ENCODE measurements at regions not wholly inside any gene's neighbourhood (a gene's known extent, or its start where the extent isn't known, plus 50 kb on each side); places are given as distances from the start of the nearest gene placed in this dataset.

GRCh38 chr11:92380882-92381281 is 156.3 kb downstream of the FAT3 start:
- Histone ChIP-seq H3K4me3 (no peak overlapping the region), H3K79me2 (ENCODE audit: control insufficient read depth, insufficient read depth, low read length) (no peaks in the 10 kb centered on the region), H2AFZ (ENCODE audit: low read depth, low read length) (no peak overlapping the region), H3K9me3 (replicated peaks; ENCODE audit: control insufficient read depth, insufficient read depth, low read depth, low read length) (no peaks in the 10 kb centered on the region; the same call in 1 of the 2 replicates), H3K4me1 (replicated peaks in 1 of 2; ENCODE audit: control insufficient read depth in 2 of 2, insufficient read depth in 2 of 2, low read length in 2 of 2) (no peaks in the 10 kb centered on the region), H3K36me3 (ENCODE audit: control insufficient read depth, insufficient read depth, low read length) (no peaks in the 10 kb centered on the region), H3K4me2 (ENCODE audit: insufficient read depth, low read length) (no peak overlapping the region), H3K9me1 (ENCODE audit: control insufficient read depth, insufficient read depth, low read length) (no peaks in the 10 kb centered on the region), H4K20me1 (replicated peaks; ENCODE audit: control insufficient read depth, insufficient read depth, low read length) (no peaks in the 10 kb centered on the region), H3K27ac (ENCODE audit: extremely low read depth, low read depth, low read length) (no peak overlapping the region), H3K9ac (ENCODE audit: insufficient read depth in 1 of 2, low read depth in 2 of 2, low read length in 2 of 2) (no peak overlapping the region), H3K27me3 (ENCODE audit: control insufficient read depth in 2 of 2, insufficient read depth in 2 of 2, low read length in 2 of 2) (no peaks in the 10 kb centered on the region)
- no peak for TF ChIP-seq FOXK2 (conservative IDR thresholded peaks at IDR 0.05 in 1 of 2, IDR thresholded peaks at IDR 0.05 in 1 of 2; ENCODE audit: low read depth in 2 of 2)
- TF ChIP-seq TCF7 (IDR thresholded peaks at IDR 0.05; ENCODE audit: borderline replicate concordance) = no peak
- no peak for TF ChIP-seq MAFG (tag; conservative IDR thresholded peaks at IDR 0.05)
- 0% methylated on average over 3 of the region's 3 CpGs for WGBS (ENCODE audit: insufficient coverage, low coverage, missing lambda C conversion rate)
- no peak for ATAC-seq
- no peak for DNase-seq (ENCODE audit: extremely low read depth in 1 of 4, low spot score in 3 of 4)
- FAIRE-seq = no peak
- in situ Hi-C loops (cut with MboI) = no loop called here
- ChIA-PET CTCF (ENCODE audit: low intra/inter-chr PET ratio) (no interaction called here), POLR2A (no interaction called here)
- intact Hi-C loops (cut with micrococcal nuclease) = no loop called here
- no TSS peak for BruUV-seq (replicated peaks)

- ChIA-PET POLR2A (no interaction called here), CTCF (ENCODE audit: low intra/inter-chr PET ratio) (no interaction called here)
- intact Hi-C loops (cut with micrococcal nuclease) (no loop called here), in situ Hi-C loops (cut with MboI) (no loop called here)
- H3K36me3 ChIP-seq (ENCODE audit: control insufficient read depth, insufficient read depth, low read length) = no peaks in the 10 kb centered on the region
- 6% methylated on average over 3 of the region's 3 CpGs for WGBS (ENCODE audit: insufficient coverage, low coverage, missing lambda C conversion rate)
- H3K27me3 ChIP-seq (ENCODE audit: control insufficient read depth in 2 of 2, insufficient read depth in 2 of 2, low read length in 2 of 2) = no peaks in the 10 kb centered on the region
- no peak overlapping the region for H3K27ac ChIP-seq (ENCODE audit: extremely low read depth, low read depth, low read length)
- no peaks in the 10 kb centered on the region for H4K20me1 ChIP-seq (replicated peaks; ENCODE audit: control insufficient read depth, insufficient read depth, low read length)
- no peak overlapping the region for H3K4me2 ChIP-seq (ENCODE audit: insufficient read depth, low read length)
- H2AFZ ChIP-seq (ENCODE audit: low read depth, low read length) = no peak overlapping the region
- H3K4me3 ChIP-seq = no peak overlapping the region
- H3K9me3 ChIP-seq (replicated peaks; ENCODE audit: control insufficient read depth, insufficient read depth, low read depth, low read length) = no peaks in the 10 kb centered on the region
- H3K4me1 ChIP-seq (replicated peaks in 1 of 2; ENCODE audit: control insufficient read depth in 2 of 2, insufficient read depth in 2 of 2, low read length in 2 of 2) = no peaks in the 10 kb centered on the region
- no peaks in the 10 kb centered on the region for H3K79me2 ChIP-seq (ENCODE audit: control insufficient read depth, insufficient read depth, low read length)
- no peak overlapping the region for H3K9ac ChIP-seq (ENCODE audit: insufficient read depth in 1 of 2, low read depth in 2 of 2, low read length in 2 of 2)
- TF ChIP-seq SMARCB1 (IDR thresholded peaks at IDR 0.05; ENCODE audit: insufficient read length, low read depth) = no peak
- TF ChIP-seq GABPA (tag; conservative IDR thresholded peaks at IDR 0.05; ENCODE audit: low read depth) = no peak
- TF ChIP-seq PHF8 (IDR thresholded peaks at IDR 0.05; ENCODE audit: borderline replicate concordance, low read length) = no peak
- TF ChIP-seq KAT7 (CRISPR knock-in tag; IDR thresholded peaks at IDR 0.05; ENCODE audit: borderline replicate concordance) = no peak
- TF ChIP-seq SAFB2 (IDR thresholded peaks at IDR 0.05; ENCODE audit: borderline replicate concordance, low read depth, low read length, severe bottlenecking) = no peak
- TF ChIP-seq MTA1 (IDR thresholded peaks at IDR 0.05; ENCODE audit: borderline replicate concordance) = no peak
- TF ChIP-seq CBX2 (IDR thresholded peaks at IDR 0.05; ENCODE audit: insufficient read depth, low read length, poor library complexity, severe bottlenecking) = no peak
- TF ChIP-seq HEY1 (CRISPR knock-in tag; IDR thresholded peaks at IDR 0.05; ENCODE audit: borderline replicate concordance) = no peak
- no peaks in the 10 kb centered on the region for H3K9me1 ChIP-seq (ENCODE audit: control insufficient read depth, insufficient read depth, low read length)
- FAIRE-seq (no peak), DNase-seq (ENCODE audit: extremely low read depth in 1 of 4, low spot score in 3 of 4) (no peak), ATAC-seq (no peak)
- no TSS peak for BruUV-seq (replicated peaks)
Measured at GRCh38 chr11:92382311-92382710, 157.7 kb downstream of the FAT3 start.

All from K562 (cell line).